HG03457 (cell line): ENCODE measurements at regions not wholly inside any gene's neighbourhood (a gene's known extent, or its start where the extent isn't known, plus 50 kb on each side); places are given as distances from the start of the nearest gene placed in this dataset.
"Not testable (repeated sequence)": the region's sequence is repeated elsewhere in the genome, so short reads cannot be mapped to it uniquely, and the experiment has no call there.

ENCODE experiments used
- ATAC-seq: cut with Tn5 transposase; IDR thresholded peaks from one replicate; pipeline ENCODE4 v1.9.1; 2021; ENCODE audit warnings: moderate number of reproducible peaks; ENCODE audit not compliant: unreplicated experiment

- ATAC-seq: no peak
These were observed 992.6 kb downstream of the PCDH9 start for GRCh38 chr13:66237411-66238062.

- ATAC-seq: no peak
These were observed 996.0 kb downstream of the PCDH9 start for GRCh38 chr13:66234159-66234558.

GRCh38 chr13:66231958-66232357 is 998.2 kb downstream of the PCDH9 start:
- ATAC-seq: not testable (repeated sequence)

- no peak for ATAC-seq
These were observed 1005.1 kb downstream of the PCDH9 start for GRCh38 chr13:66225072-66225471.

- no peak for ATAC-seq
These were observed 1005.5 kb downstream of the PCDH9 start for GRCh38 chr13:66224663-66225062.

GRCh38 chr13:66222926-66223325 is 1007.2 kb downstream of the PCDH9 start:
- no peak for ATAC-seq

GRCh38 chr13:66222127-66222526 is 1008.0 kb downstream of the PCDH9 start:
- ATAC-seq: no peak

- no peak for ATAC-seq
These were observed 1010.6 kb downstream of the PCDH9 start for GRCh38 chr13:66219506-66219905.

GRCh38 chr13:66218583-66218982 is 1011.6 kb downstream of the PCDH9 start:
- no peak for ATAC-seq

- no peak for ATAC-seq
These were observed 1013.4 kb downstream of the PCDH9 start for GRCh38 chr13:66216728-66217127.

GRCh38 chr13:66214467-66214866 is 1015.7 kb downstream of the PCDH9 start:
- ATAC-seq: no peak

- no peak for ATAC-seq
These were observed 1017.6 kb downstream of the PCDH9 start for GRCh38 chr13:66212511-66212910.

GRCh38 chr13:66210677-66211076 is 1019.5 kb downstream of the PCDH9 start:
- no peak for ATAC-seq

GRCh38 chr13:66208589-66208988 is 1021.5 kb downstream of the PCDH9 start:
- no peak for ATAC-seq

GRCh38 chr13:66207610-66208009 is 1022.5 kb downstream of the PCDH9 start:
- no peak for ATAC-seq

- ATAC-seq: no peak
These were observed 1024.3 kb downstream of the PCDH9 start for GRCh38 chr13:66205807-66206206.

- no peak for ATAC-seq
These were observed 1029.6 kb downstream of the PCDH9 start for GRCh38 chr13:66200555-66200954.

- ATAC-seq: no peak
These were observed 1034.9 kb downstream of the PCDH9 start for GRCh38 chr13:66195238-66195637.

GRCh38 chr13:66189986-66190385 is 1040.2 kb downstream of the PCDH9 start:
- ATAC-seq: no peak

- no peak for ATAC-seq
These were observed 1049.3 kb downstream of the PCDH9 start for GRCh38 chr13:66180836-66181235.

- ATAC-seq: no peak
These were observed 1058.2 kb downstream of the PCDH9 start for GRCh38 chr13:66171920-66172319.

- no peak for ATAC-seq
These were observed 1067.7 kb downstream of the PCDH9 start for GRCh38 chr13:66162470-66162869.

- ATAC-seq: peak; percentile 54
These were observed 1070.6 kb downstream of the PCDH9 start for GRCh38 chr13:66159511-66159910.
